Astrocyte (in vitro differentiated cells and primary cell): ENCODE measurements at regions not wholly inside any gene's neighbourhood (a gene's known extent, or its start where the extent isn't known, plus 50 kb on each side); places are given as distances from the start of the nearest gene placed in this dataset.

ENCODE experiments used
- CTCF ChIP-seq: IDR thresholded peaks from 2 replicates; pipeline ENCODE4 v1.5.1; 2011; ENCODE audit warnings: low read depth, mild to moderate bottlenecking, inconsistent platforms, low read length, moderate library complexity; ENCODE audit not compliant: insufficient read depth
- EZH2 ChIP-seq: IDR thresholded peaks from 2 replicates; pipeline ENCODE4 v1.6.1; 2012; ENCODE audit warnings: mild to moderate bottlenecking, low read length, inconsistent platforms; ENCODE audit not compliant: insufficient read depth

GRCh38 chr18:72104851-72105250 is 439.3 kb downstream of the CBLN2 start:
- TF ChIP-seq CTCF (no peak), EZH2 (no peak)
